AG08396 (cell line): ENCODE measurements at regions not wholly inside any gene's neighbourhood (a gene's known extent, or its start where the extent isn't known, plus 50 kb on each side); places are given as distances from the start of the nearest gene placed in this dataset.
"Not testable (repeated sequence)": the region's sequence is repeated elsewhere in the genome, so short reads cannot be mapped to it uniquely, and the experiment has no call there.

Experiments used
- DNase-seq: peaks from one replicate; pipeline ENCODE4 v3.0.0; 2012; ENCODE audit warnings: low spot score, mixed read lengths

DNA sequence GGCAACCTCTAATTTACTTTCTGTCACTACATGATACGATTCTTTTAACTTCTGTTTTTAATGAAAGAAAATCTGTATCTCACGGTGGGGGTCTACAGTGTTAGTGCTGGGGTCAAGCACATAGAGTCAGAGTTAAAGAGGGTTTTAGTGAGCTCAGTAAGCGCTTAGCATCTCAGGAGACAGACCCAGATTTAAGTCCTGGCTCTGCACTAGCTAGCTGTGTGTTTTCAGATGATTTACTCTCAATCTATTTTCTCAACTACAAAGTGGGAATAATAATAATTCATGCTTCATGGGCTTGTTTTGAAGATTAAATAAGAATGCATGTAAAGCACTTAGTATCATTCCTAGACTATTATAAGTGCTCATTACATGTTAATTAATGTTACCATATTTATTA is 63.4 kb upstream of the KBTBD8 start:
- no peak for DNase-seq

DNA sequence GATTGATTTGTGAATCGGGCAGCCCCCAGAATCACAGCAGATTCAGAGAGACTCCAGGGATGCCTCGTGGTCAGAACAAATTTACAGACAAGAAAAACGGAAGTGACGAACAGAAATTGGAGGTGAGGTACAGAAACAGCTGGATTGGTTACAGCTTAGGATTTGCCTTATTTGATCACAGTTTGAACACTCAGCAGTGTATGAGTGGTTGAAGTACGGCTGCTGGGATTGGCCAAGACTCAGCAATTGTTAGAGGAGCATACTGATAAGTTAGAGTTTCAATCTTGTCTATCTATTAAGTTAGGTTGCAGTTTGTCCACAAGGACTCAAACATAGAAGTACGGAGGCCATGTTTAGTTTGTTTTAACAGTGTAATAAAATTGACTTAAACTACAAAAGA is 61.1 kb upstream of the KBTBD8 start:
- DNase-seq: not testable (repeated sequence)

DNA sequence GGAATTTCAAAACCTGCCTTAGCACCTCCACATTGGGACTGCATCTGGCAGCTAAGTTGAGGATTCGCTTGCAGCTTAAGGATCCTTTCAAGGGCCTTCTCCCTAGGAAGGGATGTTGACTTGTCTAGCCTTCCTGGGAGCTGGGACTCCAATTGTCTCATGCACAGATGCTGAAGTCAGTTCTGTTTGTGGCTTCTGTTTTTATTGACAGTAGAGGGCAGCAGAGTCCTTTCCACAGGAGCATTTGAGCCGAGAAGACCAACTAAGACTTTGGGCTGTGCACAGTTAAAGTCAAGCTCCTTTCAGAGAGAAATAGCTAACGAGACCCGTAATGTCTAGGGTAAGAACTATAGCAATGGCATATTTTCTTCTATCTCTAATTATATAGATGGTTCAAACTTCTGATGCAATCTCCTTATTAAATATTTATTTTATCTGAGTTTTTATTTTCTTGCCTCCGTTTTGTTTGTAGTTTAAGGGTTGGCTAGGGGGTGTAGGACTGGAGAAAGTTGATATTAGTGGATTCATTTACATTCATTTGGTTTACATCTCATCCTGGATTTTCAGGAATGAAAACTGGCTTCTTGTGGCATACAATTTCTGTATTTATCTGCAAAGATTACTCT is 59.7 kb upstream of the KBTBD8 start:
- DNase-seq: peak; percentile 52

DNA sequence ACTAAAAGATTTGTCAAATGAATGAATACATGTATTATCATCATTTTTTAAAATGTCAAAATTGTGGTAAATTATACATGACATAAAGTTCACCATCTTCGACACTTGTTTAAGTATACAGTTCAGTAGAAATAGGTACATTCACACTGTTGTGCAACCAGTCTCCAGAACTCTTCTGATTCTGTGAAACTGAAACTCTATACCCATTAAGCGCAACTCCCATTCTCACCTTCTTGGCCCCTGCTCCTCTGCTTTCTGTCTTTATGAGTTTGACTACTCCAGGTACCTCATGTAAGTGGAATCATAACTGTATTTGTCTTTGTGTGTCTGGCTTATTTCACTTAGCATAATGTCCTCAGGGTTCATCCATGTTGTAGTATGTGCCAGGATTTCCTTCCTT is 50.1 kb upstream of the KBTBD8 start:
- DNase-seq: no peak
